Suppressor macrophage treated with lipopolysaccharide for 1 hour (primary cell): ENCODE measurements at regions not wholly inside any gene's neighbourhood (a gene's known extent, or its start where the extent isn't known, plus 50 kb on each side); places are given as distances from the start of the nearest gene placed in this dataset.
"Not testable (repeated sequence)": the region's sequence is repeated elsewhere in the genome, so short reads cannot be mapped to it uniquely, and the experiment has no call there.

Source experiments
- DNase-seq, 3 donors: peaks; one replicate each; pipeline ENCODE4 v3.0.0-alpha.2; 2020 to 2022

DNA sequence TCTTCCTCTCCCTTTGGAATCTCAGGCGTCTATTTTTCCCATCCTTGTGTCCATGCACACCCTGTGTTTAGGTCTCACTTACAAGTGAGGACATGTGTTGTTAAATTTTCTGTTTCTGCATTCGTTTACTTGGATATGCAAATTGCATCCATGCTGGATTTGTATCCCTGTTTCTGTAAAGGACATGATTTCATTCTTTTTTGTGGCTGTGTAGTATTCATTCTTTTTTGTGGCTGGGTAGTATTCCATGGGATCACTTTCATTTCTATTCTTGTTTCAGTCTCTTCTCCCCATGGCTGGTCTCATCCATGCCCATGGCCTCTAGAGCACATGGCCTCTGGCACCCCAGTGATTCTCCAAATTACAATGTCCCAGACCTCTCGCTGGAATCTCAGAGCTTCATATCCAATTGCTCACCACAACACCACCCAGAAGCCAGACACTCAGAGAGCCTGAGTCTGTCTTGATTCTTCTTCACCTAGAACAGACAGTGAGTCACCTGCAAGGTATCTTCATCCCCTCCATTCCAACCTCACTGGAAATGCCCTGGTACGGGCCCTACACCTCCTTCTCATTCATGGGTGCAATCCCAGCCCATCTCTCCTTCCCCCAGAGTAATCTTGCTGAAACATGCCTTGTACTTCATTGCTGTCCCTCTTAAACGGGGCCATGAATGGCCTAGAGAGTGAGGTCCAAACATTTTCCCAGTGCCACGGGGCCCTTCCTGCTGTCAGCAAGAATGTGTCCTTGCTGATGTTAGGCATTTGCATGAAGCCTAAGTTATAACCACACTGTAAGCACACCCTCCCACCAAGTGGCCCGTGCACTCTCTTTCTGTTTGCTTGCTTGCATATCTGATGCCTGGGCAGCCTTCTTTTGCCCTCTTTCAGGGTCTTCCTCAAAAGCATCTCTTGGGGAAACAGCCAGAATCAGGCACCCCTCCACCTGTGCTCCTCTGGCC lies 476.2 kb upstream of the TSHZ3 start:
- no peak for DNase-seq

DNA sequence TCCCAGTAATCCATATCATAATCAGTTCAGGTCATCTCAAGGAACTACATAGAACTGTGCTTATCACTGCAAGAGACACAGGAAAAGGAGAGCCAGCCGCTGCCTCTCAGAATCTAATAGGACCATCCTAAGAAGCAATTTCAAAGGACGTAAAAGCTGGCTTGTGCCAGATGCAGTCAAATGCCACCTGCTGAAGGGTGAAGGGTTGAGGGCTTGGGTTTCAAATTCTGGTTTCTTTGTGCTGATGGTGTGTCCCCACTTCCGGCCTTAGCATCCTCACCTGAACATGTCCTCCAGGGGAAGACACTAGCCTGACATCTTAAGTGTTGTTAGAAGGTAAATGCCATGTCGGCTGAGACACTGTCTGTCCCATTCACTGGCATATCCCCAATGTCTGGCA lies 477.1 kb upstream of the TSHZ3 start:
- DNase-seq: no peak

DNA sequence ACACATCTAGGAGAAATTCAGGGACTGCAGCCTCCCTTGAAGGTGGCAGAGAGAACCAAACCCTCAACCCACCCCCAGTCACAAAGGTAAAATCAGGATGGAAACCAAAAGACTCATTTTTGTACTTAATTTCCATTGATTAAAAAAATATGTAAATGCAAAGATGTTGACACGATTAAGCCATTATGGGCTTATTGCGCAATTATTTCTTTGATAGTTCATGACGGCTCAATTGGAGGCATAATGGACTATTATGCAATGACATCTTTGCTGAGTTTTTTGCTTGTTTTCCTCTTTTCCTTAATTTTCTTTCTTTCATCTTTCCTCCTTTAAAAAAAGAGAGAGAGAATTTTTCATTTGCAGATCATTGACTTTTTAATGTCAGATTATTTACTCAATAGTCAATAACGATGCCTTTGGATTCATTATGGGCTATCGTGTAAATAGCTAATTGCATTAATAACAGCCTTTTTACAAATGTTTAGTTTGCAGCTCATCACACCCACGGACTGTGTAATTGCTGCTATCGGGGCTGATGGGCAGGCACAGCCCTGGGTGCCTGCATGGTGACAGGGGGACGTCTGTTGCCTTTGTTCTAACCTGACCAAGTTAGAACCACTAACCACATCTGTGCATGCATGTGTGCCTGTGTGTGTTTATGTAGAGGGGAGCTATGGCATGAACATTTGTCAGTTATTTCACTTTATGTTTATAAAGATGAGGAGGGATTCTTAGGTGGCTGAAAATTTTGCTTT lies 482.4 kb upstream of the TSHZ3 start:
- no peak for DNase-seq

DNA sequence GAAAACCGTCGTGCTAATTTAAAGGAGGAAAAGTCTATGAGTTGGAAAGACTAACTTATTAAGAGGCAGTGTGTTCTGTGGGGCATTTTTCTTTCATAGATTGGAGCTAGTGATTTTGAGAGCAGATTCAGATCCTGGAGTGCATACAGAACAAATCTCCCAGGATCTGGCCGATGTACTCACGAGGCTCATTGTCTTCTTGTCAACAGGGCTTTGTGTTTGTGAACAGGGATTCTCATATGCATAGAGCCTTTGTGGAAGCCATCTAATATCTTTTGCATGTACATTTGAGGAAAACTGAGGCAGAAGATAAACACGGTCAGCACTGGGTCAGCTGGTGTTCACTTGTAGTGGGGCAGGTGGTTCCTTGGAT lies 482.9 kb upstream of the TSHZ3 start:
- no peak for DNase-seq

DNA sequence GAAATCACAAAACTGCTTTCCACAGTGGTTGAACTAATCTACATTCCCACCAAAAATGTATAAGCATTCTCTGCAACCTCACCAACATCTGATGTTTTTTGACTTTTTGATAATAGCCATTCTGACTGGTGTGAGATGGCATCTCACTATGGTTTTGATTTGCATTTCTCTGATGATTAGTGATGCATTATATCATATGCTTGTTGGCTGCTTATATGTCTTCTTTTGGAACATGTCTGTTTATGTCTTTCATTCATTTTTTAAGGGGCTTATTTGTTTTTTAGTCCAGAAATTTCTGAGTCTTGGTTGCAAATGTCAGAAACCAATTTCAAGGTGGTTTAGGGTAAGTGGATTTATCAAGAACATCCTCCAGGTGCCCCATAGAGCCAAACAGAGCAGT lies 484.8 kb upstream of the TSHZ3 start:
- DNase-seq: no peak

DNA sequence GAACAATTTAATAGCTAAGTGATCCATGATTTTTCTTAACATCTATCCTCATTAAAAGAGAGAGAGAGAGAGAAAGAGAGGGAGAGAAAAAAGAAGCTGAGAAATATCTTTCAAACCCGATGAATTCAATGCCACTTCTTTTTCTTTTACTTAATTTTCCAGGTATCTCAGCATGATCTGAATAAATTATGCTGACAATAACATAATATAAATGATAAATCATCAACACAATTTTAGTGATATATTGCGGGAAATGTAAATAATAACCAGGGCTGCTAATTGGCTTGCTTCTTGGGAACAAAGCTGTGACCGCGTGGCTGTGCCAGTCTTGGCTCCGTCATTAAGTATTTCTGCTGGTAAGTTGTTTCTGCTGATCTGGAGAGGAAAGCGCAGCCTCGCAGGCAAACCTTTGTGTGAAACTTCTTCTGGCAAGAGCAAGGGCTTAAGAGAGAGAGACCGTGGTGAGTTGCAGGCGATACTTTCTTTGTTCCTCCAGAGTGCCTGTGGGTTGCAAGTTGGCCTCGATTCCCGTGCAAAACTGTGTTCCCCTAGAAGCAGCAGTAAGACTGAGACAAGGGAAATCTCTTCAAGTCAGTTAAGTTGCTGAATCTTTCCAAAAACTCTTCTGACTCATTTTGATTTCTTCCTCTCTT lies 489.1 kb upstream of the TSHZ3 start:
- DNase-seq: no peak

DNA sequence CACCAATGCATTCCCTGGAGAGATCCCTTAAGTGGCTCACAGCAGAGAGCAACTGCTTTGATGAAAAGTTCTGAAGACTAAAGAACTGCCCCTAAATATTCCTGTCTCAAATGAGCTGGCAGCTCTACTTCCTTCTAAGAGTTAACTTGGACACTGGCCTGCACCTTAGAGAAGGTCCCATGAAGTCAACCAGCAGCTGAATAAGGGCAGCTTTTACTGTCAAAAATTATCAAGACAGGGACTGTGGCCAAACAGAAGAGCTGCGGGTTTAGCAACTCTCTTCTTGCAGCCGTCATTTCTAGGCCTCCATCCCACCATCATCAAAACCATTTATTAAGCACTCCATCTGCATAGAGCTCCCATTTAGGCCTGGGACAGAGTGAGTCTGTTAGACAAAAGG lies 491.1 kb upstream of the TSHZ3 start:
- no peak for DNase-seq

DNA sequence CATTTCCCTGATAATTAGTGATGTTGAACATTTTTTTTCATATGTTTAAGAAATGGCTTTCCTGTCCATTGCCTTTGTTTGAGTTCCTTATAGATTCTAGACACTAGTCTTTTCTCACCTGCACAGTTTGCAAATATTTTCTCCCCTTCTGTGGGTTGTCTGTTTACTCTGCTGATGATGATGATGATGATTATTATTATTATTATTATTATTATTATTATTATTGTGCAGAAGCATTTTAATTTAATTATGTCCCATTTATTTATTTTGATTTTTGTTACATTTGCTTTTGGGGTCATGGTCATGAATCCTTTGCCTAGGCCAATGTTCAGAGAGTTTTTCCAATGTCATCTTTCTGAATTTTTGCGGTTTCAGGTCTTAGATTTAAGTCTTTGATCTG lies 492.5 kb upstream of the TSHZ3 start:
- DNase-seq: no peak

DNA sequence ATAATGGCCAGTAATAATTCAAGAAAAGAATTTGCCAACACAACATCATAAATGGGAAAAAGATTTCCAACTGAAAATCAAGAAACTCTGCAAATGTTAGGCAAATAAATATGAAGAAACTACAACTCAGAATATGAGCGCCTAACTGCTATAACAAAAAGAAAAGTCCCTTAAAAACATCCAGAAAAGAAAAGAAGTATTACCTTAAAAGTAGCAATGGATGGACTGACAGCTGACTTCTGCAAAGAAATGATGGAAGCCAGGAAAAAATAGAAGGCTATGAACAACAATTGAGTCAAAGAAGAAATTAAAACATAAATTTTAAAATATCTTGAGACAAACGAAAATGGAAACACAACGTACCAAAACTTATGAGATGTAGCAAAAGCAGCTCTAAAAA lies 482.3 kb upstream of the ZNF507 start:
- DNase-seq: no peak

DNA sequence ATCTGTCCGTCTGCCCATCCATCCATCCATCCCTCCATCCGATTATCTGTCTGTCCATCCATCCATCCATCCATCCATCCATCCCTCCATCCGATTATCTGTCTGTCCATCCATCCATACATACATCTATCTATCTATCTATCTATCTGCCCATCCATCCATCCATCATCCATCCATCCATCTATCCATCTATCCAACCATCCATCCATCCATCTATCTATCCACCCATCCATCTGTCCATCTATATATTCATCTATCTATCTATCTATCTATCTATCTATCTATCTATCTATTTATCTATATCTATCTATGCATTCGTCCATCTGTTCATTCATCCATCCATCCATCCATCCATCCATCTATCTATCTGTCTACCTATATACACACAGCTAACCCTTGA lies 471.1 kb upstream of the ZNF507 start:
- DNase-seq: no peak

DNA sequence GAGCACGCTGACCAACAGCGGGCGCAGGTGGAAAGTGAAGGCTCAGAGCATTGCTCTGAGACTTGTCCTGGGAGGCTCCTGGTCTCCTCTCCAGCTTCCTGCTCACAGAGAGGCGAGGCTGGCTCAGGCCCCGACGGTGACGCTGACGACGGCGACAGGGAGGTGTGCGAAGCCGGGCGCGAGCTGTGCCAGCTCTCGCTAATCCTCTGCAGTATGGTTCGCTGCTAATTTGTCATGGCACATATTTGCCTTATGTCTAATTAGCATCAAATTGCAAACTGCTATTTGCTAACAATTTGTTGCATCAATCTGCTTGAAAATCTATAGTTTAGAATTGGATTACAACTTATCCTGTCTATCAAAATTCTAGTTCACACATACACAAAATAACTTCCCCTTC lies 469.8 kb upstream of the ZNF507 start:
- no peak for DNase-seq

DNA sequence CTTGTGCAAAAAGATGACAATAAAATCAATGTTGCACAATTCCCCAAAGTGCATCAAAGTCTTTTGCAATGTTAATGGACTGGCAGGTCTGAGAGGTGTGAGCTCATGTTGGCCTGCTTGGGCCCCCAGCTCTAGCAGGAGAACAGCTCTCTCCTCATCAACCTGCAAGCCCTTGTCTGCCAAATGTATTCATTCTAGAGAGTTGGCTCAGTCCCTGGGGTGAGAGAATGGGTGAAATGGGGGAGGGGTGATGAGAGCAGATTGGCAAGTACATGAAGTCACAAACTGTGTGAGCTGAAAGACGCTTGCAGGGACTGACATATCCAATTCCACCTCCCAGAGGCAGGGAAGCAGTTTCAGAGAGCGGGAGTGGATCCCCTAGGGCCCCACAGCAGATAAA lies 465.1 kb upstream of the ZNF507 start:
- no peak for DNase-seq

DNA sequence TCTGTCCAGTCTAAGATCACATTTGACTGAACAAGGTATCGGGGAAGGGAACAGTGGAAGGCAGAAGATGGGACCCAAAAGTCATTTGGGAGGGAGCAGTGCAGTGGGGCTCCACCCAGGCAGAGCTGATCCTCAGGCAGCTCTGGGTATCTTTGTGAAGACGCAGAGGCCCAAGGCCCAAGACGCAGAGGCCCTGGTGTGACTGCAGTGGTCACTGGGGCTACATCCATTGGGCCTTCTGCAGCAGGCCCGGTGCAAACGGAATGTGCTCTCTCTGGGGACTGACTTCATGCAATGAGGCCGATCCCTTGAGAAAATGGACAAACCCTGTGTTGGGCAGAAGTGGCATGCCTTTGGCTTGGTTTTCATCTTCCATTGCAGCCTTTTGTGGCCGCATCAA lies 463.4 kb upstream of the ZNF507 start:
- DNase-seq: no peak

DNA sequence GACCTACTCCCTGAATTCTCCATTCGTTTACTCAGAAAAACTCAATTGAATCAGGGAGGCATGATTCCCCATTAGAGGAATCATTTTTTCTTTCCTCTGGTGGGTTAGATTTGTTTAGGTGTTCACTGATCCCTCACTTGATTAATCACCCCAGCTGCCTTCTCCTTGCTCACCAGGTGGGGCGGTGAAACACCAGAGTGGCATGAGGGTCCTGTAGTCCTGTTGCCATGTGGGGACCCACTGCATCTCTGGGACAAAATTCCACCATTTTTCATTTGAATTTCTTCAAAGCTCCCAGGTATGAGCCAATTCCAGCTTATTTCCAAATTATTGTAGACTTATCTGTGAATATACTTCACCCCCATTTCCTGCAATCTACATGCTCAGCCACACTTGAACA lies 462.7 kb upstream of the ZNF507 start:
- no peak for DNase-seq

DNA sequence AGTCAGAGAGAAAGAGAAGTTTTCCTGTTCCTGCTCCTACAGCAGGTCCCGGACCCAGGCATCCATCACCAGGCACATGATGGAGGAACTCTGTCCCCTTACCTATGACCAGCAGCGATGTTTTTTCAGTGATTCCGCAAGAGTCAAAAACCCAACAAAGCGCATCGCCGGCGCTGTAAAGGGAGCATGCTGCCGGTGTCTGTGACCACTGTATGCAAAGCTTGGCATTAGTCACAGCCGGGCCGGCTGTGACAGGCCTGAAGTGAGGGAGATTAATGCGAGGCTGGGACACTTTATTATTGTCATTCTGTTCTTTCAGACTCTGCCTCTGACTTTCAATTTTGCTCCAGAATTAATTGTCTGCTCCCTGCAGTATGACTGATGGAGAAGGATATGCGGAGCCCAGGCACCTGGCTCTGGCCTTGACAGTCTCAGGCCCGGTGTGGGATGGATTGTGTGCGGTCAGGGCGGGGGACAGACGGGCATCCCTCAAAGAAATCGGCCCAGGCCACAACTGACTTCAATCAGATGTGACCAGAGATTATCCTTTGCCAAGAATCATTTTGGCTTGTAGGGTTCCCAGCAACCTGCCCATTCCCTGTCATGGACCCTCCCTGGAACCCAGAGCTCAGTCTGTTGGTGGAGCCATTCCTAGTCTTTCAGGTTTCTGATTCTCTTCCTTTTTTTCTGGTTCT lies 462.0 kb upstream of the ZNF507 start:
- no peak for DNase-seq

DNA sequence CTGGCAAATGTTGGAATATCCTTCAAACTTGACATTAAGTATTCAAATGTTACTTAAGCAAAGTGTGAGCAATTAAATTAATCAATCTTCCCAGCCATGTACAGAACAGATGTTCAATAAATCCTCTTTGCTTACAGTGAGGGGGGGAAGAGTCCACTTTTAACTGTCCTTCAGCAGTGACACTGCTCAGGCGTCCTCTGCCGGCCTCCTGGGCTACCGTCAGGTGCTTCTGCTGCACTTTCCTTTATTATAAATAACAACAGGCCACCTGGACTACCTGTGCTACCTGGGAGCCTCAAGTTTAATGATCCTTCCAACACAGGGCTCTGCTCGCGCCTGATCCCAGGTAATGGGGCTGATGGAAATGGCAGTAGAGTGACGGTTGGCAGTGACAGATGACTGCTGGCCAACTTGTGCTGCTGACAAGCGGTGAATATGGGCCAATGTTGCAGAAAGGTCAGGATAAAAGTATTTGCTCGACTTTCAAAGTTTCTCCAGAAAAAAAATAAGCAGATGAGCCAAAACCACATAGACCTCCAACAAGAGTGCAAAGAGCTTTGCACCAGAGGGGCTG lies 460.0 kb upstream of the ZNF507 start:
- DNase-seq: no peak

DNA sequence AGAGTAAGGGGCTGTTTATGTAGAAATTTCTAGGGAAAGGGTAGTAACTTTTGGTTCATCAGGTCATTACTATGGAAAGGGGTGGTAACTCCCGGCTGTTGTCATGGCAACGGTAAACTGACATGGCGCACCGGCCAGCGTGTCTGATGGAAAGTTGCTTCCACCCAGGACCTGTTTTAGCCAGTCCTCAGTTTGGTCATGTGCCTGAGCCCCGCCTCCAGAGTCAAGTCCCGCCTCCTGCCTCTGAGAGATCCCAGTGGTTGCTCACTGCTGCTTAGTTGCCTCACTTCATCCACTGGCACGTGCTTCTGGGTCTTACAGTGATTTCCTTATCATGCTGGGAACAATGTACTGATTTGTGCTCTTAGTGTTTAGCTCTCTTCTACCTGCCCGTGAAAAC lies 455.2 kb upstream of the ZNF507 start:
- DNase-seq: no peak

DNA sequence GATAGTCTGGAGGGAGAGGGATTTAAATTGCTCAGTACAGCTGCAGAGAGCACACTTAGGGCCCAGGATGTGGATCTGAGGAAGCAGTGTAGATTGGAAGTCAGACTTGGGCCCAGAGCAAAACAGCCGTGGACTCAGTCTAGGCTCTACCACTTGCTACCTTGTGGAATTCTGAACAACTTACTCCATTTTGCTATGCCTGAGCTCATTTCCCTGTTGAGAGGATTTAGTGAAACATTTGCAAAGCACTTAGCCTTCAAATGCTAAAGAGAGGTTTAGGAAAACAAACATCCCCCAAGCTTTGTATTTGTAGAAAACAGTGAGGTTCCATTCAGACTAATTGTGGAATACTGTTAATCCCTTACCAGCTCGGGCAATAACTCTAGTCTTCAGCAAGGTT lies 453.4 kb upstream of the ZNF507 start:
- no peak for DNase-seq

DNA sequence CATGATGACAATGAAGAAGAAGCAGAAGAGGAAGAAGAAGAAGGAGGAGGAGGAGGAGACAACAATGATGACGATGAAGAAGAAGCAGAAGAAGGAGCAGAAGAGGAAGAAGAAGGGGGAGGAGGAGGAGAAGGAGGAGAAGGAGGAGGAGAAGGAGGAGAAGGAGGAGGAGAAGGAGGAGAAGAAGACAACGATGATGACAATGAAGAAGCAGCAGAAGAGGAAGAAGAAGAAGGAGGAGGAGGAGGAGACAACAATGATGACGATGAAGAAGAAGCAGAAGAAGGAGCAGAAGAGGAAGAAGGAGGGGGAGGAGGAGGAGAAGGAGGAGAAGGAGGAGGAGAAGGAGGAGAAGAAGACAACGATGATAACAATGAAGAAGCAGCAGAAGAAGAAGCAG lies 451.9 kb upstream of the ZNF507 start:
- DNase-seq: not testable (repeated sequence)

DNA sequence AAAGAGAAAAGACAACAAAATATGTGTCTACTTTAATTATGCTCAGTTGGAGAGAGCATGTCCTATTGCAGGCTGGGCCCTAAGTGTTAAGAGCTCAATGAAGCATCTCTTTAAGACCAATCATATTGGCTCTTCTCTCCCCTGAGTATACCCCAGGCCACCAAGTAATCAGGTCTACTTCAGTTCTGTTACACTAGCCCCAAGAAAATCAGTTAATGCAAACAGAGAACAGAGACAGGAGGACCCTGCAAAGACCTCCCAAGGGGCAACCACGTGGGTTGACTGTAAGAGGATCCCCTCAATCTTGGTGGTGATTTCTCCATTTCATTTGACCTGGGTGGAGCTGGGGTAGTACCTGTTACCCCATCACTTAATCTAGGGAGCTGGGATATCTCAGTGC lies 451.0 kb upstream of the ZNF507 start:
- no peak for DNase-seq

DNA sequence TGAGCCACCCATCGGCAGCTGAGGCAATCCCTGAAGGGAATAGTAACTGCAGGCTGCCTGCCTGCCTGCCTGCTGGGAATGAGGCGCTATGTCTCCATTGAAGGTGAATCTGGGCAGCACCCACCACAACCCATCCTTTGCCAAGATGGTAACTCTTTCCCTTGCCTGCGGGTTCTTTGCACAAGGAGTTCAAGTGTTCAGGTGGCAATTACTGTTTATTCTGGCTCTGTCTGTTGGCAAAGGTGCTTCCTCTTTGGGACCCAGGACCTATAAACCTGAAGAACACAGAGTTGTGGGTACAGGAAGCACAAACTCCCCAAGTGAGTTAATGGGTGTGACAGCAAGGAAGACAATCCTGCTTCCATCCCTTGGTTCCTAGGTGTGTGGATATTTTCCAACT lies 448.1 kb upstream of the ZNF507 start:
- DNase-seq: no peak

DNA sequence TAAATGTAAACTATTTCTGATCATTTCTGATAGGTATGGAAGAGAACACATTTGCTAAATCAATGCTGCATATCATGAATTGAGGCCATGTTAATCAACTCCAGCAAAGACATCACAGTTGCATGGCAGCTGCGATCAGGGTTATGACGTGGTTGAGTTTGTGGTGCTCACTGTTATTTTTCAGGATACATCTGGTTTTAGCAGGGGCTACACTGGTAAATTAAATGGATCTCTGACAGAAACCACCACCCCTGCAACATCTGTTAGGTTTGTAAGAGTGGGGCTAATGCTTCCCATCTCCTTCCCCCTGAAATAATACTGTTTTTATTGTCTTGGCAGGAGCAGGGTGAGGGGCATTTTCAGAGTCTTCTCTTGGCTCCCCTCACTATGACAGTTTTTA lies 444.4 kb upstream of the ZNF507 start:
- no peak for DNase-seq

DNA sequence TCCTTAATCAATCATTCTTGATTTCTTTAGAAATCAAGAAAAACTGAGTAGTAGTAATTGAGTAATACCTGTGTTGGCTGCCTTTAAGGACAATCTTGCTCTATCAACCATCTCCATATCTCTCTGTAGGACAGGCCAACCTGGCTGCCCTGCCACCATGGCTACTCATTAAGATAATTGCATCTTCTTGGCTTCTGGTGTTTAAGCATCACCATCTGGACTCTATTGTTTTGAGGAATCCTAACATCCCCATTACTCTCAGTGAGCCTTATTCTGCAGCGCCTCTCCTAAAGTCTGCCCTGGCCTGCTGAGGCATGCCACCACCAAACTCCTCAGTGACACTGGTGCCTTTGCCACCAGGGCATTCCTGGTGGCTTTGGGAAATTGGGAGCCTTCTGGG lies 442.6 kb upstream of the ZNF507 start:
- DNase-seq: no peak
